Keratinocyte (primary cell): ENCODE measurements at regions not wholly inside any gene's neighbourhood (a gene's known extent, or its start where the extent isn't known, plus 50 kb on each side); places are given as distances from the start of the nearest gene placed in this dataset.

ENCODE experiments used
- DNase-seq: peaks from one replicate; pipeline ENCODE4 v3.0.0-alpha.2; 2011; ENCODE audit warnings: low read depth, missing footprints, low spot score
- FAIRE-seq: peaks from 2 replicates; lab custom pipeline; 2011; peaks lifted over from hg19 to GRCh38; lab: Jason Lieb, UNC
- H2AFZ ChIP-seq: 2 replicates; pipeline ENCODE4 v1.6.0; 2012; ENCODE audit warnings: low read length, control low read depth, inconsistent platforms; ENCODE audit not compliant: control insufficient read depth
- H3K27ac ChIP-seq: 2 replicates; pipeline ENCODE4 v1.5.1; 2011; ENCODE audit warnings: low read length; ENCODE audit not compliant: control insufficient read depth, insufficient read depth
- H3K27me3 ChIP-seq: 3 replicates; pipeline ENCODE4 v1.6.0; 2011; ENCODE audit warnings: low read length; ENCODE audit not compliant: control insufficient read depth, insufficient read depth; ENCODE audit errors: extremely low read depth
- H3K36me3 ChIP-seq, 2 experiments: 2 replicates in 1 of 2; 3 replicates in 1 of 2; pipeline ENCODE4 v1.5.1; 2011; ENCODE audit warnings: low read length in 2 of 2, mild to moderate bottlenecking in 1 of 2; ENCODE audit not compliant: control insufficient read depth in 2 of 2, insufficient read depth in 2 of 2; ENCODE audit errors: extremely low read depth in 1 of 2
- H3K4me1 ChIP-seq: 3 replicates; pipeline ENCODE4 v1.5.1; 2011; ENCODE audit warnings: low read length; ENCODE audit not compliant: control insufficient read depth, insufficient read depth; ENCODE audit errors: extremely low read depth
- H3K4me2 ChIP-seq: 3 replicates; pipeline ENCODE4 v1.6.0; 2011; ENCODE audit warnings: low read depth, low read length; ENCODE audit not compliant: control insufficient read depth, insufficient read depth; ENCODE audit errors: extremely low read depth
- H3K4me3 ChIP-seq, 3 experiments: fragments of 200-600 bp in 1 of 3; sonication (generic) in 1 of 3; 2 replicates in 2 of 3; 3 replicates in 1 of 3; pipeline ENCODE4 v1.5.1; 2011 to 2016; ENCODE audit warnings: low read length in 3 of 3, mild to moderate bottlenecking in 3 of 3, control low read depth in 2 of 3, inconsistent platforms in 1 of 3, low read depth in 1 of 3, mixed read lengths in 1 of 3, mixed run types in 1 of 3, moderate library complexity in 1 of 3; ENCODE audit not compliant: control insufficient read depth in 2 of 3, insufficient read depth in 2 of 3; ENCODE audit errors: extremely low read depth in 1 of 3
- H3K79me2 ChIP-seq: 2 replicates; pipeline ENCODE4 v1.6.0; 2012; ENCODE audit warnings: low read length; ENCODE audit not compliant: control insufficient read depth, insufficient read depth
- H3K9ac ChIP-seq: 3 replicates; pipeline ENCODE4 v1.6.0; 2011; ENCODE audit warnings: low read length; ENCODE audit not compliant: control insufficient read depth, insufficient read depth; ENCODE audit errors: extremely low read depth
- H3K9me1 ChIP-seq: 3 replicates; pipeline ENCODE4 v1.6.0; 2011; ENCODE audit warnings: low read length; ENCODE audit not compliant: control insufficient read depth, insufficient read depth; ENCODE audit errors: extremely low read depth
- H3K9me3 ChIP-seq: 2 replicates; pipeline ENCODE4 v1.5.1; 2012; ENCODE audit warnings: low read depth, low read length; ENCODE audit not compliant: control insufficient read depth
- H4K20me1 ChIP-seq: 3 replicates; pipeline ENCODE4 v1.6.0; 2011; ENCODE audit warnings: low read length; ENCODE audit not compliant: control insufficient read depth, insufficient read depth; ENCODE audit errors: extremely low read depth
- EZH2 ChIP-seq: IDR thresholded peaks from one replicate; pipeline ENCODE4 v1.6.1; 2012; ENCODE audit warnings: inconsistent platforms, mild to moderate bottlenecking, low read length, moderate library complexity
- dilution Hi-C: fragments of 300-500 bp; cut with MboI; formaldehyde crosslinking; loops from one replicate; pipeline ENCODE4 v1.7.0; 2020; ENCODE audit warnings: low sequenced_read_pairs; ENCODE audit not compliant: extremely low pct_ligation_motif_present
- TF ChIP-seq, protein P1 (sequence below), 3 experiments: IDR thresholded peaks in 1 of 3; conservative IDR thresholded peaks in 1 of 3; optimal IDR thresholded peaks in 1 of 3; 2 replicates in 2 of 3; 3 replicates in 1 of 3; pipeline versions ENCODE3 to v1.5.1; 2011; ENCODE audit warnings: low read length in 3 of 3, mild to moderate bottlenecking in 3 of 3, moderate library complexity in 2 of 3, control low read depth in 1 of 3, inconsistent platforms in 1 of 3; ENCODE audit not compliant: insufficient read depth in 2 of 3; ENCODE audit errors: extremely low read depth in 1 of 3

DNA sequence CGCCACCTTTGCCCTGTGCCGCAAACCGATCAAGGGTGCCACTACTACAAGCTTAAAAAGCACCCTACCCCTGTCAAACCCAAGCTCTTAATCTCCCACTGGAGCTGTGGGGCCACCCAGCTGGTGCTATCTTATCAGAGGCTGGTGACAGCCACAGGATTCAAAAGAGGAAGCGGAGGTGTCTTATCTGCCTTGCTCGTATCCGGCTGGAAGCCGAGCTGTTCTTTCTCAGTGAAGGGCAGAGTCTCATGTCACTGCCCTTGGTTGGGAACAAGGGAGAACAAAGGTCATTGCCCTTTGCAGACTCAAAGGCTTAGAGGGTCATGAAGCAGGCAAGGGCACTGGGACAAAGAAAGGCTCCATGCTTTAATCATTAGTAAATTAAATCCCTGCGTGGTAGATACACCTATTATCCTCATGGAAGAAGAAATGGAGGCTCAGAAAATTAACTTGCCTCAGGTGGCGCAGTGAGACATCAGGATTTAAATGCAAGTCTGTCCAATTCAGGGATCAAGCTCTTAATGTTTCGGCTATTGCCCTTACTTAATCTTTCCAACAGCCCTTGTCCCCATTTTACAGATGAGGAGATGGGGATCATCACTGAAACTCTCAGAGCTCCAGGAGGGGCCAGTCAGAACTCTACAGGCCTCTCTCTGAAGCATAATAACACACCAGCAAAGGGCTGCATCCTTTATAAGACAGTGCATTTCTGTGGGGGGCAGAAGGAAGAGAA is 360.0 kb upstream of the PROK2 start:
- H3K4me3 ChIP-seq: no peak overlapping the region
- no peak for TF ChIP-seq EZH2
- TF ChIP-seq, protein P1, sequence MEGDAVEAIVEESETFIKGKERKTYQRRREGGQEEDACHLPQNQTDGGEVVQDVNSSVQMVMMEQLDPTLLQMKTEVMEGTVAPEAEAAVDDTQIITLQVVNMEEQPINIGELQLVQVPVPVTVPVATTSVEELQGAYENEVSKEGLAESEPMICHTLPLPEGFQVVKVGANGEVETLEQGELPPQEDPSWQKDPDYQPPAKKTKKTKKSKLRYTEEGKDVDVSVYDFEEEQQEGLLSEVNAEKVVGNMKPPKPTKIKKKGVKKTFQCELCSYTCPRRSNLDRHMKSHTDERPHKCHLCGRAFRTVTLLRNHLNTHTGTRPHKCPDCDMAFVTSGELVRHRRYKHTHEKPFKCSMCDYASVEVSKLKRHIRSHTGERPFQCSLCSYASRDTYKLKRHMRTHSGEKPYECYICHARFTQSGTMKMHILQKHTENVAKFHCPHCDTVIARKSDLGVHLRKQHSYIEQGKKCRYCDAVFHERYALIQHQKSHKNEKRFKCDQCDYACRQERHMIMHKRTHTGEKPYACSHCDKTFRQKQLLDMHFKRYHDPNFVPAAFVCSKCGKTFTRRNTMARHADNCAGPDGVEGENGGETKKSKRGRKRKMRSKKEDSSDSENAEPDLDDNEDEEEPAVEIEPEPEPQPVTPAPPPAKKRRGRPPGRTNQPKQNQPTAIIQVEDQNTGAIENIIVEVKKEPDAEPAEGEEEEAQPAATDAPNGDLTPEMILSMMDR (optimal IDR thresholded peaks at IDR 0.05 in 1 of 3, IDR thresholded peaks at IDR 0.05 in 1 of 3, conservative IDR thresholded peaks at IDR 0.05 in 1 of 3; ENCODE audit: extremely low read depth in 1 of 3, insufficient read depth in 2 of 3, low read length in 3 of 3): no peak
- H3K9ac ChIP-seq: no peak overlapping the region
- no peaks in the 10 kb centered on the region for H3K9me1 ChIP-seq
- no peak overlapping the region for H2AFZ ChIP-seq
- no peak overlapping the region for H3K27ac ChIP-seq
- H3K36me3 ChIP-seq: no peaks in the 10 kb centered on the region
- DNase-seq (no peak), FAIRE-seq (no peak)
- H3K27me3 ChIP-seq: no peaks in the 10 kb centered on the region
- no peaks in the 10 kb centered on the region for H3K9me3 ChIP-seq
- H4K20me1 ChIP-seq: no peaks in the 10 kb centered on the region
- dilution Hi-C loops: no loop called here
- H3K4me1 ChIP-seq: no peaks in the 10 kb centered on the region
- H3K4me2 ChIP-seq: no peak overlapping the region
- no peaks in the 10 kb centered on the region for H3K79me2 ChIP-seq

DNA sequence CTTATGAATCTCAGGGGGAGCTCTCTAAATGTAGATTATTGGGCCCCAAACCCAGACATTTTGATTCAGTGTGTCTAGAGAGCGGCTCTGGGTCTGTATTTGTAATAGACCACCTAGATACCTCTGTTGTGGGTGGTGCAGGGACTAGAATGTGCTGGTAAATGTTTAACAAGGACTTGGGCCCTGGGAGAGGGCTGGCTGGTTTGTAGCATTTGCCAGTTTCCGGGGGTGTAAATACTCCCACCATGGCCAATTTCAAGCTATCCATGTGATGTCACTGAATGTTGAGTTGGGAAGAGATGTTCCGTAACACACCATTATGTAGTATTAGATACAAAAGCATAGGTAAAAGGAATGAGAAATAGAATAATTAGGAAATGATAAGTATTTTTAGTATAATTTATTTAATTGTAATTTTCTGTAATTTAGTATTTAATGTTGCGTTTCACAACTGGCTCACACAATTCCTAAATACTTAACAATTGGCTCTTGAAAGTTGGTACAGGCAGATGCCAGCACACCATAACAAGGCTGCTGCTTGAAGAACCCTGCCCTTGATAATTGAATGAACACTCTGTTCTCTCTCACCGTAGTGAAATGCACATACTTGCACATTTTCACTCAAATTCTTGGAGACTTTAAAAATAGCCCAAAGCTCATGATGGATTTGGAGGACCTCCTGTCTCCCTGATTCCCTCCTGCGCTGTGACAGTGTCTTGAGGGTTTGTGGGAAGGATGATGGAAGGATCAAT is 359.2 kb upstream of the PROK2 start:
- Histone ChIP-seq H3K36me3 (no peaks in the 10 kb centered on the region), H3K79me2 (no peaks in the 10 kb centered on the region), H2AFZ (no peak overlapping the region), H3K27me3 (no peaks in the 10 kb centered on the region), H3K9me3 (no peaks in the 10 kb centered on the region), H3K27ac (no peak overlapping the region), H3K9me1 (no peaks in the 10 kb centered on the region), H3K4me2 (no peak overlapping the region), H3K4me3 (no peak overlapping the region), H3K9ac (no peak overlapping the region), H4K20me1 (no peaks in the 10 kb centered on the region), H3K4me1 (no peaks in the 10 kb centered on the region)
- TF ChIP-seq, protein P1 (optimal IDR thresholded peaks at IDR 0.05 in 1 of 3, IDR thresholded peaks at IDR 0.05 in 1 of 3, conservative IDR thresholded peaks at IDR 0.05 in 1 of 3; ENCODE audit: extremely low read depth in 1 of 3, insufficient read depth in 2 of 3, low read length in 3 of 3): no peak
- TF ChIP-seq EZH2: no peak
- no peak for FAIRE-seq
- no peak for DNase-seq
- dilution Hi-C loops: no loop called here
